Neural crest cell (in vitro differentiated cells): ENCODE measurements at regions not wholly inside any gene's neighbourhood (a gene's known extent, or its start where the extent isn't known, plus 50 kb on each side); places are given as distances from the start of the nearest gene placed in this dataset.

Experiments
- DNase-seq: peaks from one replicate; pipeline ENCODE4 v3.0.0; 2021; ENCODE audit warnings: low read depth, mixed read lengths, low spot score
- H3K27ac Mint-ChIP-seq: one replicate; pipeline ENCODE4 v1.8.0; 2021; ENCODE audit warnings: mild to moderate bottlenecking, mixed read lengths; ENCODE audit not compliant: unreplicated experiment
- H3K27me3 Mint-ChIP-seq: 2 replicates; pipeline ENCODE4 v1.8.0; 2021; ENCODE audit warnings: low read depth, mild to moderate bottlenecking, mixed read lengths
- H3K36me3 Mint-ChIP-seq: 2 replicates; pipeline ENCODE4 v1.8.0; 2021; ENCODE audit warnings: low read depth, mild to moderate bottlenecking, mixed read lengths
- H3K4me1 Mint-ChIP-seq: 2 replicates; pipeline ENCODE4 v1.8.0; 2021; ENCODE audit warnings: mixed read lengths
- H3K4me3 Mint-ChIP-seq: one replicate; pipeline ENCODE4 v1.8.0; 2021; ENCODE audit warnings: mild to moderate bottlenecking, mixed read lengths
- H3K9me3 Mint-ChIP-seq: 2 replicates; pipeline ENCODE4 v1.8.0; 2021; ENCODE audit warnings: mixed read lengths
- TF ChIP-seq, protein P1 (sequence below): fragments of 200-600 bp; sonication (generic); conservative IDR thresholded peaks from 2 replicates; pipeline ENCODE4 v1.5.0; 2021; ENCODE audit warnings: antibody characterized with exemption, mild to moderate bottlenecking

DNA sequence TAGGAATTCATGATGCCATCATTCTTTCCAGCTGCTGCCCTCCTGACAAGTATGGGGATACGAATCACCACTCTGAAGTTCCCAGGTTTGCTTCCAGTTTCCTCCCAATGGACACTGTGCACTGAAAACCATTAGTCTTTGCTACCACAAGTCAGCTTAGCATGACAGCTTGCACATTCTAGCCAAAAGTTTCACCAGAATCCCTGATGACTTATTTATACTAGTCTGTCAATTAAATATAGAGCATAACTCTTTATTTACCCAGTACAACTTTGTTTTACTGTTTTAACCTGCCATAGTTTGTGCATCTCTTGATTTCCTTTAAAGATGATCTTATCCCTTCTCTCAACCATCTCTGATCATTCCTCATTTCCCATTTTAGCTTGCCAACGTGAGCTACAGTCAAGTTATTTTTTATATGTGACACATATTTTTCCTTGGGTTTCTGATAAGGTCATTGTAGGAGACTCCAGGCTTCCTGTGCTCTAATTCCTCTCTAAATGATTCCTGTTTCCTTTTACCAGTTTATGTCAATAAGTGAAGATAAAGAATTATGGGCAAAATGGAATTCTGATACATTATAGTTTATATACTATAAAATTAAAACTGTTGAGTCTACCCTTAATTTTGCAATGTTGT, 167.5 kb upstream of the MEOX2 start:
- TF ChIP-seq, protein P1, sequence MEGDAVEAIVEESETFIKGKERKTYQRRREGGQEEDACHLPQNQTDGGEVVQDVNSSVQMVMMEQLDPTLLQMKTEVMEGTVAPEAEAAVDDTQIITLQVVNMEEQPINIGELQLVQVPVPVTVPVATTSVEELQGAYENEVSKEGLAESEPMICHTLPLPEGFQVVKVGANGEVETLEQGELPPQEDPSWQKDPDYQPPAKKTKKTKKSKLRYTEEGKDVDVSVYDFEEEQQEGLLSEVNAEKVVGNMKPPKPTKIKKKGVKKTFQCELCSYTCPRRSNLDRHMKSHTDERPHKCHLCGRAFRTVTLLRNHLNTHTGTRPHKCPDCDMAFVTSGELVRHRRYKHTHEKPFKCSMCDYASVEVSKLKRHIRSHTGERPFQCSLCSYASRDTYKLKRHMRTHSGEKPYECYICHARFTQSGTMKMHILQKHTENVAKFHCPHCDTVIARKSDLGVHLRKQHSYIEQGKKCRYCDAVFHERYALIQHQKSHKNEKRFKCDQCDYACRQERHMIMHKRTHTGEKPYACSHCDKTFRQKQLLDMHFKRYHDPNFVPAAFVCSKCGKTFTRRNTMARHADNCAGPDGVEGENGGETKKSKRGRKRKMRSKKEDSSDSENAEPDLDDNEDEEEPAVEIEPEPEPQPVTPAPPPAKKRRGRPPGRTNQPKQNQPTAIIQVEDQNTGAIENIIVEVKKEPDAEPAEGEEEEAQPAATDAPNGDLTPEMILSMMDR: no peak
- Mint-ChIP-seq H3K36me3 (no peaks in the 10 kb centered on the region), H3K27me3 (no peaks in the 10 kb centered on the region), H3K4me3 (no peak overlapping the region), H3K4me1 (peaks cover 6% of the 10 kb centered on the region), H3K9me3 (no peaks in the 10 kb centered on the region), H3K27ac (no peak overlapping the region)
- DNase-seq: no peak

DNA sequence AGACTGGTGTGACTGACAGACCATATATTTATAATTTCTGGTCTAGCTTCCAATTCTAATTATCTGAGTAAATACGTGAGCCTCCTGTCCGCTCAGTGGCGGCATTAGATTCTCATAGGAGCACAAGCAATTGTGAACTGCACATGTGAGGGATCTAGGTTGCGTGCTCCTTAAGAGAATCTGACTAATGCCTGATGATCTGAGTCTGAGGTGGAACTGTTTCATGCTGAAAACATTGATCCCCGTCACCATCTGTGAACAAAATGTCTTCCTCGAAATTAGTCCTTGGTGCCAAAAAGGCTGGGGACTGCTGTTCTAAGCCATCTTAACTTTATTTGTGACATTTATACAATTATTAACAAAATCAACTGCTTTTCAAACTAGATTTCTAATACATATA, 164.7 kb upstream of the MEOX2 start:
- no peaks in the 10 kb centered on the region for H3K36me3 Mint-ChIP-seq
- TF ChIP-seq, protein P1: no peak
- peaks cover 6% of the 10 kb centered on the region for H3K4me1 Mint-ChIP-seq
- H3K27ac Mint-ChIP-seq: no peak overlapping the region
- H3K4me3 Mint-ChIP-seq: no peak overlapping the region
- no peak for DNase-seq
- H3K9me3 Mint-ChIP-seq: no peaks in the 10 kb centered on the region
- H3K27me3 Mint-ChIP-seq: no peaks in the 10 kb centered on the region

DNA sequence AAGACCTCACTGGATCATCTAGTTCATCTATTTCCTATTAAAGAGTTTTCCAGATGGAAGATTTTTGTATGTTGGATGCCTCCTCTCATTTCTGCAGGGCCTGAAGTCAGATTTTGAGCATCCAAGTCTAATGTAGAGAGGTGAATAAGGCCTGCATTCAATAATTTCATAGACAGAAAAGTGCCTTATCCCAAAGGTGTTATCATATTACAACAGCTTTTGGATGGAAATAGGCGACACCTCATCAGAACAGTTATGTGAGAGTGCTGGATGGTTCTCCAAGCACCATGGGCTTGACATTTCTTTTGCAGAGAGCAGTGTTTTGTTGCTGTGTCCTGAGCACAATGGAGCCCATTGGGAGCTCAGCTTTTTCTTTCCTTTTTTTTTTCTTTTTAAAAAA, 162.4 kb upstream of the MEOX2 start:
- Mint-ChIP-seq H3K36me3 (no peaks in the 10 kb centered on the region), H3K27ac (no peak overlapping the region), H3K9me3 (no peaks in the 10 kb centered on the region), H3K4me3 (no peak overlapping the region), H3K27me3 (no peaks in the 10 kb centered on the region), H3K4me1 (no peaks in the 10 kb centered on the region)
- DNase-seq: no peak
- TF ChIP-seq, protein P1: no peak

DNA sequence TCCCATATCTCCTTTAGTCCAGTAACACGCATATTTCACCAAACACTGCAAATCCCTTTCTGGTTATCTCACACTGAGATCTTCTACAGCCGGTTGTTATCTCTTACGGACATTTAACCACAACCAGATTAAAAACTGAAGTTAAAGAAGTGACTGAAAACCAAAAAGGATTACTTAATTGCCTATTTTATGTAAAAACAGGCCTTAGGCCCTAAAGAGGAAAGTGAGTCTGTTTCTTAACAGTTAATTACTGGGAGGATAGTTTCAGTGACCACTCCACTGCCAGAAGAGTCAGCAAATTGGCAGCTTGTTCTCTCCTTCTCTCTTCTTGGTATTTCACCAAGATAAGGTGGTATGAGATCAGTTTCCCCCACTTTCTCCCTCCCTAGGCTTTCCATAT, 161.9 kb upstream of the MEOX2 start:
- TF ChIP-seq, protein P1: no peak
- Mint-ChIP-seq H3K27ac (no peak overlapping the region), H3K36me3 (no peaks in the 10 kb centered on the region), H3K9me3 (no peaks in the 10 kb centered on the region), H3K4me1 (no peaks in the 10 kb centered on the region), H3K4me3 (no peak overlapping the region), H3K27me3 (no peaks in the 10 kb centered on the region)
- no peak for DNase-seq

DNA sequence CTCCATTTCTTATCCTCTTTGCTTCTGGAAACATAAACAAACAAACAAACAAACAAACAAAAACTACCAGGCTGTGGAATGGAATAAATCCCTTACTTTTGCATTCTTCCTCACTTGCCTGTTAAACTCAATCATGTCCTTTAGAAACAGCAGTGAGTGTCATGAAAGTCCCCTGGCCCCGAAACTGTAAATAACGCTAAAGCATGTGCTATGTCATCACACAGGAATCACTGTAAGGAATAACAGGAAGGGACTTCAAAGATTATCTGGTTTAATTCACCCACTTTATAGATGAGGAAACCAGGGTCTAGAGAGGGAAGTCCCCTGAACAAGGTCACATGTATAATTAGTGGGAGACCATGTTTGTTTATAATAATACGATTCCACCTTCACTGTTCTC, 159.4 kb upstream of the MEOX2 start:
- H3K4me1 Mint-ChIP-seq: no peaks in the 10 kb centered on the region
- no peak overlapping the region for H3K4me3 Mint-ChIP-seq
- TF ChIP-seq, protein P1: no peak
- H3K27me3 Mint-ChIP-seq: no peaks in the 10 kb centered on the region
- H3K27ac Mint-ChIP-seq: no peak overlapping the region
- no peaks in the 10 kb centered on the region for H3K36me3 Mint-ChIP-seq
- no peak for DNase-seq
- no peaks in the 10 kb centered on the region for H3K9me3 Mint-ChIP-seq

DNA sequence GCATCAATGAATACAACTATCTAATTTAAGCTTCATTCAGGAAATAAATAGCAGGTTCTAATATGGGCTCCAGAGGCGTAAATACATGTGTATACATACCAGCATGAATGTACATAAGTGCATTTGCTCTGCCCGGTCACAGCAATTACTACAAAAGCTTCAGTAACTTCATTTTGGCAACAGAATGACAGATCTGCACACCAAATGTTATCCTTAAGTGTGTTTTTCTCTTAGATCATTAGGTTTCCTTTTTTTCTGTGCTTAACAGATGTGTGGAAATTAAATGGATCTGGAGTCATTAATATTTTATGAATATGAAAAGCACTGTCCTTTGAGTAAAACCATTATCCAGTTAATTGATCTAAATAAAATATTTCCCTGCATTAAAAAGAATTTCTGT, 159.0 kb upstream of the MEOX2 start:
- H3K4me3 Mint-ChIP-seq: no peak overlapping the region
- H3K36me3 Mint-ChIP-seq: no peaks in the 10 kb centered on the region
- peaks cover 2% of the 10 kb centered on the region for H3K4me1 Mint-ChIP-seq
- no peaks in the 10 kb centered on the region for H3K9me3 Mint-ChIP-seq
- H3K27me3 Mint-ChIP-seq: no peaks in the 10 kb centered on the region
- no peak overlapping the region for H3K27ac Mint-ChIP-seq
- TF ChIP-seq, protein P1: no peak
- DNase-seq: no peak
